ENCODE measurements at regions not wholly inside any gene's neighbourhood (a gene's known extent, or its start where the extent isn't known, plus 50 kb on each side); places are given as distances from the start of the nearest gene placed in this dataset.
"Not testable (repeated sequence)": the region's sequence is repeated elsewhere in the genome, so short reads cannot be mapped to it uniquely, and the experiment has no call there.

DNA sequence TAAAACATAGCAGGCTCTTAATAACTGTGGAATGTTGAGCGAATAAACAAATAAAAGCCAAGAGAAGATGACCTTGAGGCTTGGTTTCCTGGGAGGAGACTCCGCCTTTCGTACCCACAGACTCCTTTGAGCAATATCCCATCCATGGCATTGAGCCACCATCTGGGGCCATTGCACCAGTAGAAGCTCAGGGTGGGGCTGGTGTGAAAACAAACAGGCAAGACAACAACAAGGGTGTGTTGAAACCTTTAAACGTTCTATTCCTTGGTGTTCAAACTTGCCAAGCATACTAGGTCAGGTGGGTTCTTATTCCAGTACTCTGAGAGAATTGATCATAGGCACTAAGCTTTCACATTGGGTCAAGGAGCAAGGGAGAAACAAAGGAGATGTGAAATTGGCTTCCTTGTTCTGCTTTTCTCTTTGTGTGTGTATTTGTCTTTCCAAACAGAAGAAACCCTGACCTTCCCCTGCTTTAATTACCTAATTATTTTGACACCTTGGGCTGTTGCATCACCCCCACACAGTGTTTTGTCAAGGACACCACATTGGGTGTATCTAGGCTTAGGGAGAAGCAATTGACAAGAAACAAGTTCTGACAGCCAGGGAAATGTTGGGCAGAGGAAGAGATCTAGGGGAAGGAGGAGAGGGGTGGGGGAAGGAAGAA is 105.1 kb upstream of the BCL6 start:
- no peaks in the 10 kb centered on the region for H3K27me3 ChIP-seq (ENCODE audit: control insufficient read depth in 3 of 3, insufficient read depth in 3 of 3, low read length in 3 of 3)
- H3K9me3 ChIP-seq (ENCODE audit: control insufficient read depth in 3 of 3, low read length in 3 of 3), result peaks cover 0 to 7% (median 4%) of the 10 kb centered on the region in 3 donors
- no peak overlapping the region for H3K9ac ChIP-seq (ENCODE audit: low read depth in 1 of 3, low read length in 3 of 3)
- no peaks in the 10 kb centered on the region for H3K4me1 ChIP-seq (ENCODE audit: control insufficient read depth in 3 of 3, insufficient read depth in 3 of 3, low read length in 3 of 3)
- H3K4me3 ChIP-seq (ENCODE audit: low read length in 3 of 3), result no peak overlapping the region
- no peaks in the 10 kb centered on the region for H3K36me3 ChIP-seq (ENCODE audit: control insufficient read depth in 3 of 3, insufficient read depth in 3 of 3, low read length in 3 of 3)
- no peak overlapping the region for H3K27ac ChIP-seq (ENCODE audit: low read depth, low read length)

DNA sequence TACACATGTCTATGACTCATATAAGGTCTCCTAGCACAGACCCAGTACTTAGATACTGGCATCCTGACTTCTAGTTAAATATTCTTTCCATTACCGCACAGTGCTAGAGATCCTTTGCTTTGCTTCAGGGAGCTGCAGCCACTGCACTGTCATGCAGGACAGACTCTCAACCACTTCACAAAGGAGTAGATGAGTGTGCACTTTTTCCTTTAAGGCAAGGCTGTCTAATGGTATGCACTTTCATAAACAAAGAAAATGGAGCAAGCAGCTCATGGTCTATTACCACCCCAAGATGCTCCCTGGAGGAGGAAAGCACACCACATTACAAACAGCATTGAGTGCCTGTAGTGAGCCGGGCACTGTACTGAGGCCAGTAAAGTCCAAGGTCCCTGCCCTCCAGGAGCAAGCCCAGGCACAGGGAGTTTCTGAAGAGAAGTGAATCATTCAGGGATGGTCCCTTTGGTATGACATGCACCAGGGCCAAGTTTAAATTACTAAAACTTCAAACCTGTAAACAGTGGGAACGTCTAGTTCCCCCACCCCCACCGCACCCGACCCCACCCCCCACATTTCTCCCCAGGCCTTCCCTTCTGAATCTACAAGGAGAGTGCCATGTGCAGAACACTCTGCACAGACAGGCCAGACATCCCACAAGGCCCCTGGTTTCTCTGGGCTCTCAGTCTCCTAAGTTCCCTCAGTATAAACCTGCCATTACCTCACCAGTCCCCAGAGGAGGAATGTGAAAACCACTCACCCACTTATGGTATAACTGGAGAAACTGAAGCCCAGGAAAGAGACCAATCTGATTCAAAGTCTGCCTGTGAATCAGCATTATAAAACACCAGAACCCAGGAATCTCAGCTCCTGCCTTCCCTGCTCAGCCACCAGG is 107.8 kb upstream of the BCL6 start:
- H3K9ac ChIP-seq (ENCODE audit: low read depth in 1 of 3, low read length in 3 of 3), result no peak overlapping the region
- H3K9me3 ChIP-seq (ENCODE audit: control insufficient read depth in 3 of 3, low read length in 3 of 3), result peaks cover 0 to 7% (median 4%) of the 10 kb centered on the region in 3 donors
- no peaks in the 10 kb centered on the region for H3K36me3 ChIP-seq (ENCODE audit: control insufficient read depth in 3 of 3, insufficient read depth in 3 of 3, low read length in 3 of 3)
- no peak overlapping the region for H3K4me3 ChIP-seq (ENCODE audit: low read length in 3 of 3)
- H3K27ac ChIP-seq (ENCODE audit: low read depth, low read length), result no peak overlapping the region
- peaks cover 3 to 4% (median 3%) of the 10 kb centered on the region in 3 donors for H3K4me1 ChIP-seq (ENCODE audit: control insufficient read depth in 3 of 3, insufficient read depth in 3 of 3, low read length in 3 of 3)
- H3K27me3 ChIP-seq (ENCODE audit: control insufficient read depth in 3 of 3, insufficient read depth in 3 of 3, low read length in 3 of 3), result no peaks in the 10 kb centered on the region

DNA sequence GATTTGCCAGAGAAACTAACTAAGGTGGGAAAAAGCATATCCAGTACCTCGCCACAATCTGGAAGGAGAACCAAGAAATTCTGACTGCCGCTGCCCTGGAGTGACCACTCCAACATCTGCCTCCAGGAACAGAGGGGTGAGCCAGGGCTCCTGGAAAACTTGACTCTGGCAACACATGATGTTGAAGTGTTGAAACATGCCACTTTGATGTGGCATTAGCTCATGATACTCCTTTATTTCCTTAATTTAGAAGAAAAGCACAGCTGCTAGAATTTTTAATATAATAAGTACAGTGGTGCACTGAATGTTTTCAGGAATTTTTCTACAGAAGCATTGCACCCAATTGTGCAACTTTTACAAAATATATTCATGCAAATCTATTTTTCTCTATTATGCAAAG is 109.9 kb upstream of the BCL6 start:
- Histone ChIP-seq H3K36me3 (ENCODE audit: control insufficient read depth in 3 of 3, insufficient read depth in 3 of 3, low read length in 3 of 3) (no peaks in the 10 kb centered on the region), H3K9ac (ENCODE audit: low read depth in 1 of 3, low read length in 3 of 3) (no peak overlapping the region), H3K4me1 (ENCODE audit: control insufficient read depth in 3 of 3, insufficient read depth in 3 of 3, low read length in 3 of 3) (peaks cover 9 to 11% (median 10%) of the 10 kb centered on the region in 3 donors), H3K27me3 (ENCODE audit: control insufficient read depth in 3 of 3, insufficient read depth in 3 of 3, low read length in 3 of 3) (no peaks in the 10 kb centered on the region), H3K9me3 (ENCODE audit: control insufficient read depth in 3 of 3, low read length in 3 of 3) (peaks cover 0 to 7% (median 4%) of the 10 kb centered on the region in 3 donors), H3K4me3 (ENCODE audit: low read length in 3 of 3) (no peak overlapping the region), H3K27ac (ENCODE audit: low read depth, low read length) (no peak overlapping the region)

DNA sequence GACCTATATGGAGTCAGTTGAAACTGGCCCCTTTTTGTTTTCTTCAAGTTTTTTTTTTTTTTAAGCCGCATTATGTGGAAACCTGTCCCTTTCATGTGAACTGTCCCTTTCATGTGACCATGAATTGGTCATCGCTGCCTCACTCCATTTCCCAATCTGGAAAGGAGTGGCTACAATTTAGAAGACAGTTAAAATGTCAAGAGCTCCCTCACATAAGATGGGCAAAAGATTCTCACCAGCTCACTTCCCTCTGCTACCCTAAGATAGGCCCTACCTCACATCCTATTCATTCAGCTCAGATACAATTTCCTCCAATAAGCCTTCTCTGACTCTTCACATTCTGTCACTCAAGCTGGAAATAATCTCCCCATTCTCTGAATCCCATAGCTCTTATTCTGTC is 111.3 kb upstream of the BCL6 start:
- Histone ChIP-seq H3K4me1 (ENCODE audit: control insufficient read depth in 3 of 3, insufficient read depth in 3 of 3, low read length in 3 of 3) (peaks cover 9 to 11% (median 10%) of the 10 kb centered on the region in 3 donors), H3K27me3 (ENCODE audit: control insufficient read depth in 3 of 3, insufficient read depth in 3 of 3, low read length in 3 of 3) (no peaks in the 10 kb centered on the region), H3K9ac (ENCODE audit: low read depth in 1 of 3, low read length in 3 of 3) (no peak overlapping the region), H3K9me3 (ENCODE audit: control insufficient read depth in 3 of 3, low read length in 3 of 3) (peaks cover 0 to 7% (median 4%) of the 10 kb centered on the region in 3 donors), H3K27ac (ENCODE audit: low read depth, low read length) (no peak overlapping the region), H3K4me3 (ENCODE audit: low read length in 3 of 3) (no peak overlapping the region), H3K36me3 (ENCODE audit: control insufficient read depth in 3 of 3, insufficient read depth in 3 of 3, low read length in 3 of 3) (no peaks in the 10 kb centered on the region)

DNA sequence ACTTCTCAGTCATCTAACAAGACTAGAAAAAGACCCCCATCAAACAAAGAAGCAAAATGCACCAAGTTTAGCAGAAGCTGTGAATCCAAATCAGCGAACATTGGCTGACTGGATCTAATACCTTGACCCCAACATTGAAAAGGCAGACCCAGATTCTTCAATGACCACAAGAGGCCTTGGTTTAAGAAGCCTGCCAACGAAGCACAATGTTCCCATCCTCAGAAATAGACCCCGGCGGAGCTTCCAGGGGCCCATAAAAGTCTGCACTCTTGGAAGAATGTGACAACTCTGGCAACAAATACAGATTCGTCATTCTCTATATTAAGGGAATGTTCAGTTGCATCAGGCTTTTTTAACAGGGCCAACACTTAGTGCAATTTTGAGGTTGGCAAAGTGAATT is 112.8 kb upstream of the BCL6 start:
- H3K4me3 ChIP-seq (ENCODE audit: low read length in 3 of 3), result no peak overlapping the region
- peaks cover 0 to under 1% (median 0%) of the 10 kb centered on the region in 3 donors for H3K9me3 ChIP-seq (ENCODE audit: control insufficient read depth in 3 of 3, low read length in 3 of 3)
- H3K36me3 ChIP-seq (ENCODE audit: control insufficient read depth in 3 of 3, insufficient read depth in 3 of 3, low read length in 3 of 3), result no peaks in the 10 kb centered on the region
- H3K27ac ChIP-seq (ENCODE audit: low read depth, low read length), result peak overlapping the region; percentile 43
- H3K4me1 ChIP-seq (ENCODE audit: control insufficient read depth in 3 of 3, insufficient read depth in 3 of 3, low read length in 3 of 3), result peaks cover 9 to 11% (median 10%) of the 10 kb centered on the region in 3 donors
- no peak overlapping the region for H3K9ac ChIP-seq (ENCODE audit: low read depth in 1 of 3, low read length in 3 of 3)
- no peaks in the 10 kb centered on the region for H3K27me3 ChIP-seq (ENCODE audit: control insufficient read depth in 3 of 3, insufficient read depth in 3 of 3, low read length in 3 of 3)

GRCh38 chr3:187858711-187859110 is 113.4 kb upstream of the BCL6 start:
- H3K9me3 ChIP-seq (ENCODE audit: control insufficient read depth in 3 of 3, low read length in 3 of 3), result no peaks in the 10 kb centered on the region
- peaks cover 9 to 11% (median 10%) of the 10 kb centered on the region in 3 donors for H3K4me1 ChIP-seq (ENCODE audit: control insufficient read depth in 3 of 3, insufficient read depth in 3 of 3, low read length in 3 of 3)
- no peak overlapping the region for H3K4me3 ChIP-seq (ENCODE audit: low read length in 3 of 3)
- no peaks in the 10 kb centered on the region for H3K36me3 ChIP-seq (ENCODE audit: control insufficient read depth in 3 of 3, insufficient read depth in 3 of 3, low read length in 3 of 3)
- no peak overlapping the region for H3K9ac ChIP-seq (ENCODE audit: low read depth in 1 of 3, low read length in 3 of 3)
- H3K27ac ChIP-seq (ENCODE audit: low read depth, low read length), result peak overlapping the region; percentile 43
- no peaks in the 10 kb centered on the region for H3K27me3 ChIP-seq (ENCODE audit: control insufficient read depth in 3 of 3, insufficient read depth in 3 of 3, low read length in 3 of 3)

DNA sequence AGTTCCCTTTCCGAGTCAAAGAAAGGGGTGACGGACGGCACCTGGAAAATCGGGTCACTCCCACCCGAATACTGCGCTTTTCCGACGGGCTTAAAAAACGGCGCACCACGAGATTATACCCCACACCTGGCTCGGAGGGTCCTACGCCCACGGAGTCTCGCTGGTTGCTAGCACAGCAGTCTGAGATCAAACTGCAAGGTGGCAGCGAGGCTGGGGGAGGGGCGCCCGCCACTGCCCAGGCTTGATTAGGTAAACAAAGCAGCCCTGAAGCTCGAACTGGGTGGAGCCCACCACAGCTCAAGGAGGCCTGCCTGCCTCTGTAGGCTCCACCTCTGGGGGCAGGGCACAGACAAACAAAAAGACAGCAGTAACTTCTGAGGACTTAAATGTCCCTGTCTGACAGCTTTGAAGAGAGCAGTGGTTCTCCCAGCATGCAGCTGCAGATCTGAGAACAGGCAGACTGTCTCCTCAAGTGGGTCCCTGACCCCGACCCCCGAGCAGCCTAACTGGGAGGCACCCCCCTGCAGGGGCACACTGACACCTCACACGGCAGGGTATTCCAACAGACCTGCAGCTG is 117.5 kb upstream of the BCL6 start:
- H3K4me1 ChIP-seq (ENCODE audit: control insufficient read depth in 3 of 3, insufficient read depth in 3 of 3, low read length in 3 of 3); H3K4me3 ChIP-seq (ENCODE audit: low read length in 3 of 3); H3K27ac ChIP-seq (ENCODE audit: low read depth, low read length); H3K27me3 ChIP-seq (ENCODE audit: control insufficient read depth in 3 of 3, insufficient read depth in 3 of 3, low read length in 3 of 3); H3K9me3 ChIP-seq (ENCODE audit: control insufficient read depth in 3 of 3, low read length in 3 of 3); H3K36me3 ChIP-seq (ENCODE audit: control insufficient read depth in 3 of 3, insufficient read depth in 3 of 3, low read length in 3 of 3); H3K9ac ChIP-seq (ENCODE audit: low read depth in 1 of 3, low read length in 3 of 3): not testable (repeated sequence)

- Histone ChIP-seq H3K9me3 (ENCODE audit: control insufficient read depth in 3 of 3, low read length in 3 of 3) (no peaks in the 10 kb centered on the region), H3K4me1 (ENCODE audit: control insufficient read depth in 3 of 3, insufficient read depth in 3 of 3, low read length in 3 of 3) (no peaks in the 10 kb centered on the region), H3K36me3 (ENCODE audit: control insufficient read depth in 3 of 3, insufficient read depth in 3 of 3, low read length in 3 of 3) (no peaks in the 10 kb centered on the region), H3K27me3 (ENCODE audit: control insufficient read depth in 3 of 3, insufficient read depth in 3 of 3, low read length in 3 of 3) (no peaks in the 10 kb centered on the region), H3K9ac (ENCODE audit: low read depth in 1 of 3, low read length in 3 of 3) (no peak overlapping the region), H3K27ac (ENCODE audit: low read depth, low read length) (no peak overlapping the region), H3K4me3 (ENCODE audit: low read length in 3 of 3) (no peak overlapping the region)
These were observed 125.3 kb upstream of the BCL6 start for GRCh38 chr3:187870360-187871203.

- Histone ChIP-seq H3K9me3 (ENCODE audit: control insufficient read depth in 3 of 3, low read length in 3 of 3) (no peaks in the 10 kb centered on the region), H3K4me1 (ENCODE audit: control insufficient read depth in 3 of 3, insufficient read depth in 3 of 3, low read length in 3 of 3) (no peaks in the 10 kb centered on the region), H3K9ac (ENCODE audit: low read depth in 1 of 3, low read length in 3 of 3) (no peak overlapping the region), H3K36me3 (ENCODE audit: control insufficient read depth in 3 of 3, insufficient read depth in 3 of 3, low read length in 3 of 3) (no peaks in the 10 kb centered on the region), H3K27ac (ENCODE audit: low read depth, low read length) (no peak overlapping the region), H3K4me3 (ENCODE audit: low read length in 3 of 3) (no peak overlapping the region), H3K27me3 (ENCODE audit: control insufficient read depth in 3 of 3, insufficient read depth in 3 of 3, low read length in 3 of 3) (no peaks in the 10 kb centered on the region)
These were observed 125.9 kb upstream of the BCL6 start for GRCh38 chr3:187871204-187871591.

Data from skeletal muscle tissue (tissue), 3 donors.